GM12878 (cell line): ENCODE measurements at regions not wholly inside any gene's neighbourhood (a gene's known extent, or its start where the extent isn't known, plus 50 kb on each side); places are given as distances from the start of the nearest gene placed in this dataset.

ENCODE experiments used
- ATAC-seq: fragments of 200-7000 bp; cut with Tn5 transposase; 3 replicates; pipeline ENCODE4 v1.9.1; 2020; ENCODE audit warnings: mild to moderate bottlenecking, moderate library complexity
- BruUV-seq: library from RNA; stranded (reverse); fragments of 400-500 nt; replicated peaks from 2 replicates; lab custom pipeline; 2021; lab: Mats Ljungman, UMichigan
- CTCF ChIA-PET: fragments of 300-600 bp; sonication (Branson Sonifier 250); formaldehyde crosslinking; extraction: SDS; loops from one replicate; lab custom pipeline; 2021; ENCODE audit warnings: inconsistent platforms; lab: Yijun Ruan, JAX
- POLR2A ChIA-PET: fragments of 350-600 bp; formaldehyde crosslinking; extraction: SDS; loops from one replicate; lab custom pipeline; 2021; ENCODE audit warnings: inconsistent platforms; lab: Charles Lee
- RAD21 ChIA-PET: fragments of 300-600 bp; sonication (Branson Sonifier 250); formaldehyde crosslinking; loops from one replicate; lab custom pipeline; 2023; ENCODE audit warnings: antibody characterized with exemption; ENCODE audit not compliant: unreplicated experiment; lab: Charles Lee
- SMC1A ChIA-PET: fragments of 300-600 bp; sonication (Branson Sonifier 250); formaldehyde crosslinking; loops from one replicate; lab custom pipeline; 2023; ENCODE audit not compliant: unreplicated experiment, uncharacterized antibody; lab: Charles Lee
- DNase-seq: peaks from one replicate; pipeline ENCODE4 v3.0.0-alpha.2; 2011; ENCODE audit warnings: low read depth, low spot score
- FAIRE-seq: peaks from 3 replicates; lab custom pipeline; 2011; peaks lifted over from hg19 to GRCh38; lab: Jason Lieb, UNC
- H2AFZ ChIP-seq: 2 replicates; pipeline ENCODE4 v1.6.0; 2011; ENCODE audit warnings: low read depth, low read length, control low read depth; ENCODE audit not compliant: control insufficient read depth
- H3K27ac ChIP-seq: 2 replicates; pipeline ENCODE4 v1.5.1; 2011; ENCODE audit warnings: control low read depth; ENCODE audit not compliant: control insufficient read depth, insufficient read depth
- H3K27me3 ChIP-seq, 2 experiments: replicated peaks in 1 of 2; 2 replicates each; pipeline versions ENCODE4 v1.6.0 to v1.6.1; 2011; ENCODE audit warnings: low read length in 1 of 2; ENCODE audit not compliant: control insufficient read depth in 2 of 2, insufficient read depth in 2 of 2
- H3K36me3 ChIP-seq, 2 experiments: 2 replicates each; pipeline ENCODE4 v1.5.1; 2011; ENCODE audit warnings: low read length in 1 of 2; ENCODE audit not compliant: control insufficient read depth in 2 of 2, insufficient read depth in 2 of 2
- H3K4me1 ChIP-seq: 2 replicates; pipeline ENCODE4 v1.6.1; 2011; ENCODE audit warnings: mild to moderate bottlenecking, low read length, moderate library complexity, mixed read lengths; ENCODE audit not compliant: control insufficient read depth, insufficient read depth
- H3K4me2 ChIP-seq: 2 replicates; pipeline ENCODE4 v1.6.0; 2011; ENCODE audit warnings: control low read depth; ENCODE audit not compliant: control insufficient read depth, insufficient read depth
- H3K4me3 ChIP-seq: fragments of 200-600 bp; sonication (generic); 2 replicates; pipeline ENCODE4 v1.5.1; 2016
- H3K79me2 ChIP-seq: 2 replicates; pipeline ENCODE4 v1.6.0; 2011; ENCODE audit warnings: low read length; ENCODE audit not compliant: control insufficient read depth, insufficient read depth
- H3K9ac ChIP-seq: 2 replicates; pipeline ENCODE4 v1.8.0; 2011; ENCODE audit warnings: low read length, control low read depth, mixed read lengths; ENCODE audit not compliant: control insufficient read depth, insufficient read depth
- H3K9me3 ChIP-seq: replicated peaks from 3 replicates; pipeline ENCODE4 v1.5.1; 2011; ENCODE audit warnings: mild to moderate bottlenecking, low read length; ENCODE audit not compliant: control insufficient read depth, insufficient read depth
- H4K20me1 ChIP-seq: 2 replicates; pipeline ENCODE4 v1.6.0; 2011; ENCODE audit not compliant: control insufficient read depth, insufficient read depth
- ATF2 ChIP-seq: IDR thresholded peaks from 2 replicates; pipeline ENCODE4 v1.6.1; 2012; ENCODE audit warnings: low read length, inconsistent platforms
- EGR1 ChIP-seq, 2 experiments: IDR thresholded peaks; 1 replicate in 1 of 2; 2 replicates in 1 of 2; pipeline ENCODE4 v1.6.1; 2011 to 2012; ENCODE audit warnings: low read depth in 2 of 2, low read length in 2 of 2, borderline replicate concordance in 1 of 2, mild to moderate bottlenecking in 1 of 2, moderate library complexity in 1 of 2
- IKZF1 ChIP-seq: fragments of 450-650 bp; conservative IDR thresholded peaks from 2 replicates; pipeline ENCODE4 v1.6.1; 2017; ENCODE audit warnings: antibody characterized with exemption, mild to moderate bottlenecking
- MYB ChIP-seq: fragments of 150-350 bp; IDR thresholded peaks from 2 replicates; pipeline ENCODE4 v1.6.1; 2014; ENCODE audit warnings: mild to moderate bottlenecking, low read depth, low read length, borderline replicate concordance
- PRDM15 ChIP-seq: fragments of 450-650 bp; formaldehyde crosslinking; IDR thresholded peaks from 2 replicates; pipeline ENCODE4 v1.4.0; 2020; ENCODE audit warnings: mild to moderate bottlenecking, moderate library complexity
- SREBF1 ChIP-seq: IDR thresholded peaks from 2 replicates; pipeline ENCODE4 v1.6.1; 2012; ENCODE audit warnings: mild to moderate bottlenecking, low read length
- SRF ChIP-seq, 2 experiments: IDR thresholded peaks; 2 replicates each; pipeline ENCODE4 v1.6.1; 2011; ENCODE audit warnings: low read depth in 2 of 2, low read length in 2 of 2, mild to moderate bottlenecking in 1 of 2, moderate library complexity in 1 of 2
- USF1 ChIP-seq: IDR thresholded peaks from 2 replicates; pipeline ENCODE4 v1.6.1; 2011; ENCODE audit warnings: borderline replicate concordance, low read depth, mild to moderate bottlenecking, moderate library complexity, mixed read lengths, low read length; ENCODE audit not compliant: insufficient read depth; ENCODE audit errors: extremely low read length
- ZNF24 ChIP-seq: fragments of 450-650 bp; IDR thresholded peaks from 2 replicates; pipeline ENCODE4 v1.6.1; 2017; ENCODE audit warnings: antibody characterized with exemption, mild to moderate bottlenecking
- WGBS: methylation state at CpG from one replicate; pipeline ENCODE4 v1.1.6; 2016; ENCODE audit warnings: low lambda C conversion rate; ENCODE audit not compliant: insufficient replicate concordance, insufficient coverage; ENCODE audit errors: missing lambda C conversion rate; 5-methylcytosine and 5-hydroxymethylcytosine counted together
- in situ Hi-C: fragments of 300-500 bp; cut with MboI; formaldehyde crosslinking; loops from 9 replicates; pipeline ENCODE4 v1.14.3; 2018; ENCODE audit warnings: mixed read lengths
- intact Hi-C: fragments of 100-400 bp; cut with micrococcal nuclease; formaldehyde crosslinking; loops from one replicate; pipeline ENCODE4 v1.14.2; 2022; ENCODE audit not compliant: unreplicated experiment
- TF ChIP-seq, protein P1 (sequence below): fragments of 450-650 bp; IDR thresholded peaks from 2 replicates; pipeline ENCODE4 v1.6.1; 2016; ENCODE audit warnings: mild to moderate bottlenecking
- TF ChIP-seq, protein P2 (sequence below): fragments of 450-650 bp; IDR thresholded peaks from 2 replicates; pipeline ENCODE4 v1.6.1; 2018; ENCODE audit warnings: borderline replicate concordance, mild to moderate bottlenecking; ENCODE audit not compliant: partially characterized antibody

- H3K36me3 ChIP-seq, result no peaks in the 10 kb centered on the region
- TF ChIP-seq PRDM15 (CRISPR knock-in tag) (no peak), IKZF1 (no peak), USF1 (no peak), ZNF24 (no peak), SREBF1 (no peak), ATF2 (no peak), EGR1 (IDR thresholded peaks at IDR 0.05; ENCODE audit: borderline replicate concordance in 1 of 2, low read depth in 2 of 2, low read length in 2 of 2) (no peak), SRF (IDR thresholded peaks at IDR 0.05; ENCODE audit: low read depth in 2 of 2, low read length in 2 of 2) (no peak), MYB (no peak)
- TF ChIP-seq, protein P1, sequence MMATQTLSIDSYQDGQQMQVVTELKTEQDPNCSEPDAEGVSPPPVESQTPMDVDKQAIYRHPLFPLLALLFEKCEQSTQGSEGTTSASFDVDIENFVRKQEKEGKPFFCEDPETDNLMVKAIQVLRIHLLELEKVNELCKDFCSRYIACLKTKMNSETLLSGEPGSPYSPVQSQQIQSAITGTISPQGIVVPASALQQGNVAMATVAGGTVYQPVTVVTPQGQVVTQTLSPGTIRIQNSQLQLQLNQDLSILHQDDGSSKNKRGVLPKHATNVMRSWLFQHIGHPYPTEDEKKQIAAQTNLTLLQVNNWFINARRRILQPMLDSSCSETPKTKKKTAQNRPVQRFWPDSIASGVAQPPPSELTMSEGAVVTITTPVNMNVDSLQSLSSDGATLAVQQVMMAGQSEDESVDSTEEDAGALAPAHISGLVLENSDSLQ, result no peak
- TF ChIP-seq, protein P2, sequence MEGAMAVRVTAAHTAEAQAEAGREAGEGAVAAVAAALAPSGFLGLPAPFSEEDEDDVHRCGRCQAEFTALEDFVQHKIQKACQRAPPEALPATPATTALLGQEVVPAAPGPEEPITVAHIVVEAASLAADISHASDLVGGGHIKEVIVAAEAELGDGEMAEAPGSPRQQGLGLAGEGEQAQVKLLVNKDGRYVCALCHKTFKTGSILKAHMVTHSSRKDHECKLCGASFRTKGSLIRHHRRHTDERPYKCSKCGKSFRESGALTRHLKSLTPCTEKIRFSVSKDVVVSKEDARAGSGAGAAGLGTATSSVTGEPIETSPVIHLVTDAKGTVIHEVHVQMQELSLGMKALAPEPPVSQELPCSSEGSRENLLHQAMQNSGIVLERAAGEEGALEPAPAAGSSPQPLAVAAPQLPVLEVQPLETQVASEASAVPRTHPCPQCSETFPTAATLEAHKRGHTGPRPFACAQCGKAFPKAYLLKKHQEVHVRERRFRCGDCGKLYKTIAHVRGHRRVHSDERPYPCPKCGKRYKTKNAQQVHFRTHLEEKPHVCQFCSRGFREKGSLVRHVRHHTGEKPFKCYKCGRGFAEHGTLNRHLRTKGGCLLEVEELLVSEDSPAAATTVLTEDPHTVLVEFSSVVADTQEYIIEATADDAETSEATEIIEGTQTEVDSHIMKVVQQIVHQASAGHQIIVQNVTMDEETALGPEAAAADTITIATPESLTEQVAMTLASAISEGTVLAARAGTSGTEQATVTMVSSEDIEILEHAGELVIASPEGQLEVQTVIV, result no peak
- TF ChIP-seq, all 136 proteins: peak for 0
- ChIA-PET SMC1A (interaction anchor here (1.0 kb wide), 1 partner anchor 138 kb away, joined by 5 read pairs; no protein-coding TSS in a partner anchor), POLR2A (no interaction called here), CTCF (interaction anchor here (0.6 kb wide), 1 partner anchor 16 kb away, joined by 3 read pairs; no protein-coding TSS in a partner anchor), RAD21 (no interaction called here)
- no peak overlapping the region for H2AFZ ChIP-seq
- no peaks in the 10 kb centered on the region for H4K20me1 ChIP-seq
- no peak overlapping the region for H3K4me3 ChIP-seq
- no peaks in the 10 kb centered on the region; a peak in 3 of 4 replicates for H3K27me3 ChIP-seq
- H3K4me2 ChIP-seq, result no peak overlapping the region
- 77% methylated on average over 2 of the region's 2 CpGs for WGBS
- H3K79me2 ChIP-seq, result no peaks in the 10 kb centered on the region
- no peak for ATAC-seq
- BruUV-seq, result no TSS peak
- H3K9ac ChIP-seq, result no peak overlapping the region
- intact Hi-C loops, result no loop called here
- H3K9me3 ChIP-seq, result no peaks in the 10 kb centered on the region
- FAIRE-seq, result no peak
- in situ Hi-C loops, result no loop called here
- no peaks in the 10 kb centered on the region for H3K4me1 ChIP-seq
- no peak overlapping the region for H3K27ac ChIP-seq
- DNase-seq, result no peak
These were observed 226.0 kb downstream of the SNAPC1 start for GRCh38 chr14:61988240-61988639.
